ENCODE measurements at regions not wholly inside any gene's neighbourhood (a gene's known extent, or its start where the extent isn't known, plus 50 kb on each side); places are given as distances from the start of the nearest gene placed in this dataset.

GRCh38 chr7:91630581-91631380 lies 249.7 kb downstream of the MTERF1 start:
- DNase-seq (no peak), ATAC-seq (no peak)
- Mint-ChIP-seq H3K27me3 (ENCODE audit: low read depth) (no peaks in the 10 kb centered on the region), H3K36me3 (ENCODE audit: insufficient read depth) (no peaks in the 10 kb centered on the region), H3K4me3 (no peak overlapping the region), H3K4me1 (ENCODE audit: low read depth) (no peaks in the 10 kb centered on the region), H3K9me3 (no peaks in the 10 kb centered on the region)

- DNase-seq, result no peak
- Mint-ChIP-seq H3K4me1 (ENCODE audit: low read depth) (no peaks in the 10 kb centered on the region), H3K9me3 (no peaks in the 10 kb centered on the region), H3K36me3 (ENCODE audit: insufficient read depth) (no peaks in the 10 kb centered on the region), H3K27me3 (ENCODE audit: low read depth) (no peaks in the 10 kb centered on the region), H3K4me3 (no peak overlapping the region)
- no peak for ATAC-seq
Measured at GRCh38 chr7:91632234-91632940, 248.1 kb downstream of the MTERF1 start.

- DNase-seq, result no peak
- Mint-ChIP-seq H3K4me1 (ENCODE audit: low read depth) (no peaks in the 10 kb centered on the region), H3K27me3 (ENCODE audit: low read depth) (no peaks in the 10 kb centered on the region), H3K9me3 (no peaks in the 10 kb centered on the region), H3K36me3 (ENCODE audit: insufficient read depth) (no peaks in the 10 kb centered on the region), H3K4me3 (no peak overlapping the region)
- ATAC-seq, result no peak
Measured at GRCh38 chr7:91633013-91633441, 247.5 kb downstream of the MTERF1 start.

GRCh38 chr7:91634485-91635177 lies 245.9 kb downstream of the MTERF1 start:
- DNase-seq (no peak), ATAC-seq (no peak)
- H3K27me3 Mint-ChIP-seq (ENCODE audit: low read depth), result no peaks in the 10 kb centered on the region
- H3K4me1 Mint-ChIP-seq (ENCODE audit: low read depth), result no peaks in the 10 kb centered on the region
- H3K9me3 Mint-ChIP-seq, result no peaks in the 10 kb centered on the region
- no peak overlapping the region for H3K4me3 Mint-ChIP-seq
- no peaks in the 10 kb centered on the region for H3K36me3 Mint-ChIP-seq (ENCODE audit: insufficient read depth)

- no peaks in the 10 kb centered on the region for H3K4me1 Mint-ChIP-seq (ENCODE audit: low read depth)
- ATAC-seq, result no peak
- no peak overlapping the region for H3K4me3 Mint-ChIP-seq
- H3K27me3 Mint-ChIP-seq (ENCODE audit: low read depth), result no peaks in the 10 kb centered on the region
- H3K9me3 Mint-ChIP-seq, result no peaks in the 10 kb centered on the region
- DNase-seq, result no peak
- H3K36me3 Mint-ChIP-seq (ENCODE audit: insufficient read depth), result no peaks in the 10 kb centered on the region
Measured at GRCh38 chr7:91636129-91636724, 244.3 kb downstream of the MTERF1 start.

GRCh38 chr7:91636728-91637127 lies 243.8 kb downstream of the MTERF1 start:
- Mint-ChIP-seq H3K4me3 (no peak overlapping the region), H3K4me1 (ENCODE audit: low read depth) (no peaks in the 10 kb centered on the region), H3K27me3 (ENCODE audit: low read depth) (no peaks in the 10 kb centered on the region), H3K9me3 (no peaks in the 10 kb centered on the region), H3K36me3 (ENCODE audit: insufficient read depth) (no peaks in the 10 kb centered on the region)
- ATAC-seq (no peak), DNase-seq (no peak)

GRCh38 chr7:91644256-91644655 lies 236.2 kb downstream of the MTERF1 start:
- no peaks in the 10 kb centered on the region for H3K4me1 Mint-ChIP-seq (ENCODE audit: low read depth)
- H3K27me3 Mint-ChIP-seq (ENCODE audit: low read depth), result no peaks in the 10 kb centered on the region
- H3K9me3 Mint-ChIP-seq, result peaks cover 5% of the 10 kb centered on the region
- ATAC-seq, result no peak
- no peaks in the 10 kb centered on the region for H3K36me3 Mint-ChIP-seq (ENCODE audit: insufficient read depth)
- no peak for DNase-seq
- no peak overlapping the region for H3K4me3 Mint-ChIP-seq

- H3K9me3 Mint-ChIP-seq, result peaks cover 9% of the 10 kb centered on the region
- H3K36me3 Mint-ChIP-seq (ENCODE audit: insufficient read depth), result no peaks in the 10 kb centered on the region
- no peaks in the 10 kb centered on the region for H3K4me1 Mint-ChIP-seq (ENCODE audit: low read depth)
- DNase-seq (no peak), ATAC-seq (no peak)
- no peaks in the 10 kb centered on the region for H3K27me3 Mint-ChIP-seq (ENCODE audit: low read depth)
- no peak overlapping the region for H3K4me3 Mint-ChIP-seq
Measured at GRCh38 chr7:91645542-91645941, 235.0 kb downstream of the MTERF1 start.

- Mint-ChIP-seq H3K4me3 (no peak overlapping the region), H3K27me3 (ENCODE audit: low read depth) (no peaks in the 10 kb centered on the region), H3K4me1 (ENCODE audit: low read depth) (no peaks in the 10 kb centered on the region), H3K9me3 (peaks cover 12% of the 10 kb centered on the region), H3K36me3 (ENCODE audit: insufficient read depth) (no peaks in the 10 kb centered on the region)
- DNase-seq (no peak), ATAC-seq (no peak)
Measured at GRCh38 chr7:91651986-91652385, 228.5 kb downstream of the MTERF1 start.

GRCh38 chr7:91653286-91653685 lies 227.2 kb downstream of the MTERF1 start:
- DNase-seq, result no peak
- ATAC-seq, result no peak
- Mint-ChIP-seq H3K36me3 (ENCODE audit: insufficient read depth) (no peaks in the 10 kb centered on the region), H3K27me3 (ENCODE audit: low read depth) (no peaks in the 10 kb centered on the region), H3K9me3 (peaks cover 10% of the 10 kb centered on the region), H3K4me3 (no peak overlapping the region), H3K4me1 (ENCODE audit: low read depth) (no peaks in the 10 kb centered on the region)

- Mint-ChIP-seq H3K9me3 (peaks cover 5% of the 10 kb centered on the region), H3K4me1 (ENCODE audit: low read depth) (no peaks in the 10 kb centered on the region), H3K36me3 (ENCODE audit: insufficient read depth) (peaks cover 1% of the 10 kb centered on the region), H3K4me3 (no peak overlapping the region), H3K27me3 (ENCODE audit: low read depth) (no peaks in the 10 kb centered on the region)
- ATAC-seq (no peak), DNase-seq (no peak)
Measured at GRCh38 chr7:91655656-91656055, 224.8 kb downstream of the MTERF1 start.

- H3K36me3 Mint-ChIP-seq (ENCODE audit: insufficient read depth), result peaks cover 1% of the 10 kb centered on the region
- H3K4me3 Mint-ChIP-seq, result no peak overlapping the region
- no peaks in the 10 kb centered on the region for H3K4me1 Mint-ChIP-seq (ENCODE audit: low read depth)
- ATAC-seq (no peak), DNase-seq (no peak)
- H3K27me3 Mint-ChIP-seq (ENCODE audit: low read depth), result no peaks in the 10 kb centered on the region
- no peaks in the 10 kb centered on the region for H3K9me3 Mint-ChIP-seq
Measured at GRCh38 chr7:91656541-91657482, 223.7 kb downstream of the MTERF1 start.

GRCh38 chr7:91657483-91658071 lies 222.9 kb downstream of the MTERF1 start:
- Mint-ChIP-seq H3K36me3 (ENCODE audit: insufficient read depth) (peaks cover 1% of the 10 kb centered on the region), H3K4me1 (ENCODE audit: low read depth) (no peaks in the 10 kb centered on the region), H3K9me3 (peaks cover 6% of the 10 kb centered on the region), H3K4me3 (no peak overlapping the region), H3K27me3 (ENCODE audit: low read depth) (no peaks in the 10 kb centered on the region)
- no peak for ATAC-seq
- DNase-seq, result no peak
